Ovary (tissue), 3 donors: ENCODE measurements at regions not wholly inside any gene's neighbourhood (a gene's known extent, or its start where the extent isn't known, plus 50 kb on each side); places are given as distances from the start of the nearest gene placed in this dataset.

Experiments
- CTCF ChIP-seq, 3 donors: fragments of 450-650 bp in 2 of 3; fragments of 200-600 bp in 1 of 3; IDR thresholded peaks; one replicate each; pipeline versions ENCODE4 v1.5.1 to v1.8.0; 2016 to 2022; ENCODE audit warnings: antibody characterized with exemption in 3 of 3, mild to moderate bottlenecking in 1 of 3
- EP300 ChIP-seq: sonication (generic); formaldehyde crosslinking; IDR thresholded peaks from one replicate; pipeline ENCODE4 v1.6.1; 2017; ENCODE audit warnings: antibody characterized with exemption
- donor health status: DM: no; HTN: no; CAD: no.

DNA sequence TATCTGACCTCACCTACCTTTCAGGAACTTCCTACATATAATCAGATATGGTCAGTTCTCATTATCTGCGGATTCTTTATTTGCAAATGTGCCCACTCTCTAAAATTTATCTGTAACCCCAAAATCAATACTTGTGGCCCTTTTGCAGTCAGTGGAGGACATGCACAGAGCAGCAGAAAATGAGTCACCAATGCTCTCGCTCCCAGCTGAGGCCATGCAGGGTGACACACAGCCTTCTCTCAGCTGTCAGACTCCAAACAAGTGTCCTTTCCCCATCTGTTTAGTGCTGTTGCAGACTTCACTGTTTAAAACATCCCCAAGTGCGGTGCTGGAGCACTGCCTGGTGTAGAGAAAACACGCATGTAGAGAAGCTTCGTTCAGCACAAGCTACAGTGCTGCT lies 171.9 kb upstream of the SALL3 start:
- TF ChIP-seq CTCF (IDR thresholded peaks at IDR 0.05) = no peak
- no peak for TF ChIP-seq EP300
